SH-SY5Y (cell line): ENCODE measurements at regions not wholly inside any gene's neighbourhood (a gene's known extent, or its start where the extent isn't known, plus 50 kb on each side); places are given as distances from the start of the nearest gene placed in this dataset.

Experiments used
- GATA2 ChIP-seq: IDR thresholded peaks from 2 replicates; pipeline ENCODE4 v1.6.1; 2011; ENCODE audit warnings: mild to moderate bottlenecking, low read depth, low read length
- GATA3 ChIP-seq: IDR thresholded peaks from 2 replicates; pipeline ENCODE4 v1.6.1; 2011; ENCODE audit warnings: low read depth, mild to moderate bottlenecking, low read length, moderate library complexity

- TF ChIP-seq GATA2: no peak
- TF ChIP-seq GATA3: no peak
Observed at GRCh38 chr3:178058629-178059028, 477.6 kb upstream of the KCNMB2 start.
